HG02759 (cell line): ENCODE measurements at regions not wholly inside any gene's neighbourhood (a gene's known extent, or its start where the extent isn't known, plus 50 kb on each side); places are given as distances from the start of the nearest gene placed in this dataset.

Experiments used
- ATAC-seq: cut with Tn5 transposase; IDR thresholded peaks from one replicate; pipeline ENCODE4 v1.9.1; 2021; ENCODE audit warnings: mild to moderate bottlenecking, moderate library complexity; ENCODE audit not compliant: unreplicated experiment

GRCh38 chr13:110773480-110773879, 60.0 kb downstream of the ING1 start:
- no peak for ATAC-seq

GRCh38 chr13:110774051-110774450, 60.6 kb downstream of the ING1 start:
- no peak for ATAC-seq

GRCh38 chr13:110774490-110774889, 61.0 kb downstream of the ING1 start:
- no peak for ATAC-seq

- no peak for ATAC-seq
Measured at GRCh38 chr13:110775576-110775975, 62.1 kb downstream of the ING1 start.

GRCh38 chr13:110777251-110777820, 63.8 kb downstream of the ING1 start:
- ATAC-seq = no peak

- no peak for ATAC-seq
Measured at GRCh38 chr13:110779022-110779421, 65.5 kb downstream of the ING1 start.

- ATAC-seq = no peak
Measured at GRCh38 chr13:110780422-110780821, 66.9 kb downstream of the ING1 start.

GRCh38 chr13:110782185-110782584, 68.7 kb downstream of the ING1 start:
- ATAC-seq = no peak

GRCh38 chr13:110784704-110785103, 71.2 kb downstream of the ING1 start:
- no peak for ATAC-seq

- ATAC-seq = no peak
Measured at GRCh38 chr13:110788778-110789177, 75.3 kb downstream of the ING1 start.

- no peak for ATAC-seq
Measured at GRCh38 chr13:110789871-110790270, 76.4 kb downstream of the ING1 start.

- ATAC-seq = no peak
Measured at GRCh38 chr13:110790371-110790770, 76.9 kb downstream of the ING1 start.

- no peak for ATAC-seq
Measured at GRCh38 chr13:110794209-110794608, 80.7 kb downstream of the ING1 start.

GRCh38 chr13:110797230-110797877, 83.9 kb downstream of the ING1 start:
- ATAC-seq = no peak

- no peak for ATAC-seq
Measured at GRCh38 chr13:110798081-110798994, 84.8 kb downstream of the ING1 start.

GRCh38 chr13:110799246-110800236, 86.0 kb downstream of the ING1 start:
- no peak for ATAC-seq

GRCh38 chr13:110801044-110801443, 87.5 kb downstream of the ING1 start:
- ATAC-seq = no peak

GRCh38 chr13:110802260-110802659, 88.8 kb downstream of the ING1 start:
- no peak for ATAC-seq

- ATAC-seq = no peak
Measured at GRCh38 chr13:110806636-110807035, 93.1 kb downstream of the ING1 start.

- no peak for ATAC-seq
Measured at GRCh38 chr13:110807546-110807945, 94.0 kb downstream of the ING1 start.

- no peak for ATAC-seq
Measured at GRCh38 chr13:110808138-110808537, 94.6 kb downstream of the ING1 start.
